ENCODE measurements at regions not wholly inside any gene's neighbourhood (a gene's known extent, or its start where the extent isn't known, plus 50 kb on each side); places are given as distances from the start of the nearest gene placed in this dataset.

DNA sequence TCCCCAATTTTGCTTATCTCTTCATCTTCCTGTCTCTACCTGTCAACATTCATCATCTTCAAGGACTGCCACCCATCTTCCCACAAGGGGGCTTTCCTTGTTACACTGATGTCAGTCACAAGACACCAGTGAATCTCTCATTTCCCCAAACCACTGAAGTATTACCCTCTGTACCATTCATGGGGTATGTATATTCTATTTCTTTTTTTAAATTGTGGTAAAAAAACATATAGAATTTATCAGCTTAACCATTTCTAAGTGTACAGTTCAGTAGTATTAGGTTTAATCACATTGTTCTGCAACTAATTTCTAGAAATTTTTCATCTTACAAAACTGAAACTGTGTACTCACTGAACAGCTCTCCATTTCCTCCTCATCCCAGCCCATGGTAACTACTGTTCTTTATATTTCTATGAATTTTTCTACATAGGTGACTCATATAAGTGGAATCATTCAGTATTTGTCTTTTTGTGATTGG lies 98.6 kb downstream of the LARP7 start:
- DNase-seq (ENCODE audit: insufficient read length, low spot score, missing footprints), result no peak
- Histone ChIP-seq H3K4me1 (ENCODE audit: insufficient read depth, low read length) (no peaks in the 10 kb centered on the region), H2AFZ (ENCODE audit: low read length) (no peak overlapping the region), H3K4me3 (ENCODE audit: insufficient read depth, low read length) (no peak overlapping the region), H3K36me3 (ENCODE audit: insufficient read depth, low read length) (no peaks in the 10 kb centered on the region), H3K79me2 (ENCODE audit: insufficient read depth, low read length) (no peaks in the 10 kb centered on the region), H4K20me1 (ENCODE audit: insufficient read depth, low read length) (no peaks in the 10 kb centered on the region), H3K27me3 (ENCODE audit: insufficient read depth, low read length) (no peaks in the 10 kb centered on the region), H3K27ac (ENCODE audit: low read depth, low read length) (no peak overlapping the region), H3K9me3 (ENCODE audit: low read depth, low read length) (no peaks in the 10 kb centered on the region), H3K4me2 (ENCODE audit: insufficient read depth, low read length) (no peak overlapping the region)
- TF ChIP-seq, protein P1, sequence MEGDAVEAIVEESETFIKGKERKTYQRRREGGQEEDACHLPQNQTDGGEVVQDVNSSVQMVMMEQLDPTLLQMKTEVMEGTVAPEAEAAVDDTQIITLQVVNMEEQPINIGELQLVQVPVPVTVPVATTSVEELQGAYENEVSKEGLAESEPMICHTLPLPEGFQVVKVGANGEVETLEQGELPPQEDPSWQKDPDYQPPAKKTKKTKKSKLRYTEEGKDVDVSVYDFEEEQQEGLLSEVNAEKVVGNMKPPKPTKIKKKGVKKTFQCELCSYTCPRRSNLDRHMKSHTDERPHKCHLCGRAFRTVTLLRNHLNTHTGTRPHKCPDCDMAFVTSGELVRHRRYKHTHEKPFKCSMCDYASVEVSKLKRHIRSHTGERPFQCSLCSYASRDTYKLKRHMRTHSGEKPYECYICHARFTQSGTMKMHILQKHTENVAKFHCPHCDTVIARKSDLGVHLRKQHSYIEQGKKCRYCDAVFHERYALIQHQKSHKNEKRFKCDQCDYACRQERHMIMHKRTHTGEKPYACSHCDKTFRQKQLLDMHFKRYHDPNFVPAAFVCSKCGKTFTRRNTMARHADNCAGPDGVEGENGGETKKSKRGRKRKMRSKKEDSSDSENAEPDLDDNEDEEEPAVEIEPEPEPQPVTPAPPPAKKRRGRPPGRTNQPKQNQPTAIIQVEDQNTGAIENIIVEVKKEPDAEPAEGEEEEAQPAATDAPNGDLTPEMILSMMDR (IDR thresholded peaks at IDR 0.05; ENCODE audit: extremely low read depth, low read depth, low read length), result no peak

DNA sequence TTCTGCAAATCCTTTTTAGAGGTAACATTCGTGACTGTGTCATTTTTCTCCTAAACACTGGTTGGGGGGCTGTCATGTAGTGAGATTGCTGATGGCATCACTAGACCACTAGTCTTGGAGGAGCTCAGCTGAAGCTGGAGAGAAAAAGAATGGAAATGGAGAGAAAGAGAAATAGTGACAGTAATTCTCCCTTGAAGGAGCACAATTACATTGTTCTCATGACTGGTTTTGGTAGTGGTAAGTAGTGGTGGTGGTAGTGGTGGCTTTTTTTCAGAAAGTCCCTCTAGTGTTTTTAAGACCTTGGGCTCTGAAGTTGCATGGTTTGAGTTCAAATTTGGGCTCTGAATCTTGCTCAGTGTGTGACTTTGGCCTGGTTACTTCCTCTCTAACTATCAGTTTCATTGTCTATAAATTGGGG lies 99.8 kb downstream of the LARP7 start:
- no peaks in the 10 kb centered on the region for H3K9me3 ChIP-seq (ENCODE audit: low read depth, low read length)
- H3K79me2 ChIP-seq (ENCODE audit: insufficient read depth, low read length), result no peaks in the 10 kb centered on the region
- TF ChIP-seq, protein P1 (IDR thresholded peaks at IDR 0.05; ENCODE audit: extremely low read depth, low read depth, low read length), result no peak
- no peak overlapping the region for H3K27ac ChIP-seq (ENCODE audit: low read depth, low read length)
- H3K4me3 ChIP-seq (ENCODE audit: insufficient read depth, low read length), result no peak overlapping the region
- H4K20me1 ChIP-seq (ENCODE audit: insufficient read depth, low read length), result no peaks in the 10 kb centered on the region
- no peak for DNase-seq (ENCODE audit: insufficient read length, low spot score, missing footprints)
- H3K4me1 ChIP-seq (ENCODE audit: insufficient read depth, low read length), result no peaks in the 10 kb centered on the region
- no peak overlapping the region for H3K4me2 ChIP-seq (ENCODE audit: insufficient read depth, low read length)
- no peak overlapping the region for H2AFZ ChIP-seq (ENCODE audit: low read length)
- no peaks in the 10 kb centered on the region for H3K36me3 ChIP-seq (ENCODE audit: insufficient read depth, low read length)
- no peaks in the 10 kb centered on the region for H3K27me3 ChIP-seq (ENCODE audit: insufficient read depth, low read length)

DNA sequence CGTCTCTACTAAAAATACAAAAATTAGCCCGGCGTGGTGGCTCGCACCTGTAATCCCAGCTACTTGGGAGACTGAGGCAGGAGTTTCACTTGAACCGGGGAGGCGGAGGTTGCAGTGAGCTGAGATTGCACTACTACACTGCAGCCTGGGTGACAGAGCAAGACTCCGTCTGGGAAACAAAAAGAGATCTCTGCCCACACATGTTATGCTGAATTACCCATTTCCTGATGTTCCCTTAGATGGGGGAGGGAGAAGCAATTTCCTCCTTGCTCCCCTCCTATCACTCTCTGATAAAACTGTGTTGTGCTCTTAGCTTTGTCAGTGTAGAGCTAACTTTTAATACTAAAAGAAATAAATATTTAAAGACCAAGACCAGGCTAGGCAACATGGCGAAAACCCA lies 102.5 kb downstream of the LARP7 start:
- no peaks in the 10 kb centered on the region for H3K36me3 ChIP-seq (ENCODE audit: insufficient read depth, low read length)
- H3K9me3 ChIP-seq (ENCODE audit: low read depth, low read length), result no peaks in the 10 kb centered on the region
- H3K27ac ChIP-seq (ENCODE audit: low read depth, low read length), result no peak overlapping the region
- H3K4me2 ChIP-seq (ENCODE audit: insufficient read depth, low read length), result no peak overlapping the region
- no peaks in the 10 kb centered on the region for H4K20me1 ChIP-seq (ENCODE audit: insufficient read depth, low read length)
- no peak overlapping the region for H3K4me3 ChIP-seq (ENCODE audit: insufficient read depth, low read length)
- no peak overlapping the region for H2AFZ ChIP-seq (ENCODE audit: low read length)
- H3K79me2 ChIP-seq (ENCODE audit: insufficient read depth, low read length), result no peaks in the 10 kb centered on the region
- no peak for DNase-seq (ENCODE audit: insufficient read length, low spot score, missing footprints)
- no peaks in the 10 kb centered on the region for H3K4me1 ChIP-seq (ENCODE audit: insufficient read depth, low read length)
- TF ChIP-seq, protein P1 (IDR thresholded peaks at IDR 0.05; ENCODE audit: extremely low read depth, low read depth, low read length), result no peak
- no peaks in the 10 kb centered on the region for H3K27me3 ChIP-seq (ENCODE audit: insufficient read depth, low read length)

DNA sequence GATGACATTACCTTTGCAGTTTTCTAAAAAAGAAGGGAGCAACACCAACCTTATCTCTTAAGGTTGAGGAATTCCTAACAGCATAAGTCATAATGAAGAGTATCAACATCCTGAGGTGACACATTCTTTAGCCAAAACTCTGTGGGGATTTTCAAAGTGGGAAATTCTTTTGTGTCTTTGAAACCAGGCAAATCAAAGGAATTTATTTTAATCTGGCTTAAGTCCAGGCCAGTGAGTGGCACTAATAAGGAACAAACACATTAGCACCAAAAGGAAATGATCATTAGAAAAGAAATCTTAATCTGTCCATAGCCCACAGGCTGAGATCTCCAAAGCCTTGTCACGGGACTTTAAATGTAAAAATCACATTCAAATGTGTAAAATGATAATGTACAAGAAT lies 110.1 kb downstream of the LARP7 start:
- no peak overlapping the region for H3K4me3 ChIP-seq (ENCODE audit: insufficient read depth, low read length)
- H2AFZ ChIP-seq (ENCODE audit: low read length), result no peak overlapping the region
- H3K79me2 ChIP-seq (ENCODE audit: insufficient read depth, low read length), result no peaks in the 10 kb centered on the region
- no peaks in the 10 kb centered on the region for H3K9me3 ChIP-seq (ENCODE audit: low read depth, low read length)
- H4K20me1 ChIP-seq (ENCODE audit: insufficient read depth, low read length), result no peaks in the 10 kb centered on the region
- H3K4me2 ChIP-seq (ENCODE audit: insufficient read depth, low read length), result no peak overlapping the region
- no peaks in the 10 kb centered on the region for H3K36me3 ChIP-seq (ENCODE audit: insufficient read depth, low read length)
- no peaks in the 10 kb centered on the region for H3K27me3 ChIP-seq (ENCODE audit: insufficient read depth, low read length)
- TF ChIP-seq, protein P1 (IDR thresholded peaks at IDR 0.05; ENCODE audit: extremely low read depth, low read depth, low read length), result no peak
- no peak overlapping the region for H3K27ac ChIP-seq (ENCODE audit: low read depth, low read length)
- H3K4me1 ChIP-seq (ENCODE audit: insufficient read depth, low read length), result no peaks in the 10 kb centered on the region
- no peak for DNase-seq (ENCODE audit: insufficient read length, low spot score, missing footprints)
